ENCODE measurements at regions not wholly inside any gene's neighbourhood (a gene's known extent, or its start where the extent isn't known, plus 50 kb on each side); places are given as distances from the start of the nearest gene placed in this dataset.

DNA sequence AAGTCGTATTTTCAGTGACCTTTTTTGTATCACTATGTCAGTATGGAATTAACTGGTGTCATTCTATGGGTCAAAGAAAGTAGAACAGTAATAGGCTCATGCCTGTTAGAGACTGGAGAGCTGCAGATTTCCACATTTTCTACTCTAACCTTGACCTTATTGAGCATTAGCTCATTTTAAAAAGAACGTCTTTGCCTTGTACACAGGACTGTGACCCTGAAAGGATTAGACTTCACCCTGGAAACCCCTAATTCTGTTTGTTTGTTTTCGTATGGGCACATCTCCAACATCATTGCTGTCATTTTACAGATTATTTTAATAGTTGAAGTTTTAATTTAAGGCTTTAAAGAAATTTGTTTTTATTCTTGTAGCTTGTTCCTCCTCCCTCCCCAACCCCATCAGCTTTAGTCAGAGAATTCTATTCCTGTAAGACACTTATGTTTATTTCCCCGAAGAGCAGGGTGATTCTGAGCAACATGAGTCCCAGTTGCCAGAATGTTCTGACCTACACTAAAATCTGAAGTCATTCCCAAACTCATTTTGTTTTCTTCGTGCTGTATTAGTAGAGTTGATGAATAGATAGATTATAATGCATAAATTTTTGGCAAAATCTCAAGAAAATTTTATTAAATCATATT, 451.3 kb downstream of the FOXG1 start:
- DNase-seq (ENCODE audit: low spot score), result no peak

DNA sequence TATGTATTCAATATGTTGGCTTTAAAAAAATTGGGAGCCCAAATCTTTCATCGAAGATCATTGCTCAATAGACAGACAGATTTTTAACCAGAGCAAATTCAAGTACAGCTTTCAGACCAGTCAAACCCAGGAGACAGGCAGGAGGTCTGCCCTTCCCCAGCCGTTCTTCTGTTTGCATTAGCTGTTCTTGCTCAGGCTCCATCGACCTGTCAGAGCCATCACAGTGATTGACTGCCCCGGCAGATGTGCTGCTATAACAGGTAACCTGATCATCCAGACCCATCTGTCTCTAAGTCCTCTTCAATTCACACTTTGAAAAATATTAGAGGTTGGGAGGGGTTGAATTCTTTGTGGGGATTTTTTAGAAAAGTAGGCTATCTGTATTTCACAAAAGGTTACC, 453.5 kb downstream of the FOXG1 start:
- no peak for DNase-seq (ENCODE audit: low spot score)

DNA sequence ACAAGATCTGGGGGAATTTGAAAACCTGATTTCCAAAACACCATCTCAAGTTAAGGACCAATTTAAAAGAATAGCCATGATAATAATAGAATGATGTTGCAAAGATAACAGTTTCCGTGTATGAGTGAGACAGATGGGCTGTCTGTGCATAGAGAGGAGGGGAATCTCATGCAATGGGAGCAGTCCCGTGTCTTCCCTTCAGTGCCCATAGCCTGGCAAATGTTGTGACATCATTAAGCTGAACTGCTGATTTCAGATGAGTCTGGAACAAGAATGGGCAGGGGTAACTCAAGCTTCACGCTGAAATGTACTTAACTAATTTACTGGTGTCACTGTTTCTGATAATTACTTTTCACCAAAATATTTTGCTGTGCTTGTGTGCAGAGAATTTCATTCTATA, 454.0 kb downstream of the FOXG1 start:
- no peak for DNase-seq (ENCODE audit: low spot score)

DNA sequence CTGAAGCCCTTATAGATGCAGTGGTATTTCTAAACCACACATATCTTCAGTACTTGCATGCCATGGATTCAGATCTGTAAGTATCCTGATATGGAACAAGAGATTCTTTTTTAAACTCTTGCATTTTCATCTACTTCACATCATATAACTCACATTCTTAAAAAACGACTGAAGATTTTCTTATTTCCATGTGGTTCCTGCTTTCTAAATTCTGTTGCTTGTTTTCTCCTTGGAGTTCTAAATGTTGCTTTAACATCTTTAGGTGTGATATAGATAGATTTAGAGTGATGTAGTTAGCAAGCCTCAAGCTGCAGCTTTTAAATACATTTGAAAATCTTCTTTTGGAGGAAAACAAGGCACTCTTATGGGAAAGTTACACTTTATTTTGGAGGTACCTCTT, 455.4 kb downstream of the FOXG1 start:
- no peak for DNase-seq (ENCODE audit: low spot score)

DNA sequence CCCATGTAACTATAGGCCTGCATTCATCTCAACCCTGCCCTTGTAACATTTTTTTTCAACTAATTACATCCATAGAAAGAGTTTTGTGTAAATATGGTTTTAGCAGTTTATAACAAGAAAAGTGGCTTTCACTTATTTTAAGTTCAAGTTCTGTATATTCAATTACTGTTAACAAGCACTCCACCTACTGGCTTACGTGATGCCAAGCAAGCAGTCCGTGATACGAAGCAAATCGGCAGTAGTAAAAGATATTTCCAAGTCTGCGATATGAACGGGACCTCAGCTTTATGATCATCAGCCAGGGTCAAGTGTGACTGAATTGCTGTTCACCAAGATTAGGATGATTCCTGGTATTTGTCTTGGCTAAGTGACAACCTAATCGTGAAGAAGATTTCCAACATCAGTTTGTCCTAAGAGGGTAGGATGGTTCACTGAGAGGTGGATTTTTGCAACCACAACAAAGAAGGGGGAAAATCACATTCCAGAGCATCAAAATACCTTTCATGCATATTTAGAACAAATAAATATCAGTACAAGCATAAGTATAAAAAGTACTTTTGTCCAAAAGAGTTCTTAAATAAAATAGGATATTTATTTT, 456.2 kb downstream of the FOXG1 start:
- DNase-seq (ENCODE audit: low spot score), result peak; percentile 14

DNA sequence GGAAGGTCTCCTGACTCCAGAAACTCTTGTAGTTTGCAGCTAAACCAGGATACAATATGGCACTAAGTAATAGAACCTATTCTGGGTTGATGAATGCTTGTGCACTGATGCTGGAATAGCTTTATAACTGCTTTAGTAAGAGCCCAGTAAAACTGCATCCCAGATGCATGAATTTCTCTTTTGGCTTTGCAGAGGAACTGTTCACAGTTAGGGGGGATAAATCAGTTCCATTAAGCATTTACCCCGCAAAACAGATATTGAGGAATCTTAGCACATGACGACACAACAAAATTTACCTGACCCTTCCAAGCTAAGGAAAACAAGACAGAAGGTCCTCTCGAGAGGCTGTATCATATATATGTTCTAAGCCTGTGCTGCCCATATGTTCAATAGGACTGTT, 457.4 kb downstream of the FOXG1 start:
- no peak for DNase-seq (ENCODE audit: low spot score)

DNA sequence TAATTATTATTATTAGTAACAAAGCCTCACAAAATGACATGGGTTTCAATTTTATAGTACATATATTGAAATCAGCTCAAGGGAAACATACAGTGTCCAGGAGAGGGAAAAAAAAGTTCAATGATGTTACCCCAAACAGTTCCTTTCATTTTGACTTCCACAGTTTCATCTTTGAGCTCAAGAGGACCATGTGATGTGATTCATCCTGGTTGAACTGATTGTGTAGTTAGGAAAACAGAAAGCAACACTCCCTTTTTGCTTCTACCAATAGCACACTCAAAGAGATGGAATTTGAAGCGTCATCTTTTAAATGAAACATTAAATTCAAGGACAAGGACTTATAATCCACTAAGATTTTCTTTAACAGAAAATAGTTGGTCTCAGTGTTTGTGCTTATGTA, 461.0 kb downstream of the FOXG1 start:
- DNase-seq (ENCODE audit: low spot score), result no peak

DNA sequence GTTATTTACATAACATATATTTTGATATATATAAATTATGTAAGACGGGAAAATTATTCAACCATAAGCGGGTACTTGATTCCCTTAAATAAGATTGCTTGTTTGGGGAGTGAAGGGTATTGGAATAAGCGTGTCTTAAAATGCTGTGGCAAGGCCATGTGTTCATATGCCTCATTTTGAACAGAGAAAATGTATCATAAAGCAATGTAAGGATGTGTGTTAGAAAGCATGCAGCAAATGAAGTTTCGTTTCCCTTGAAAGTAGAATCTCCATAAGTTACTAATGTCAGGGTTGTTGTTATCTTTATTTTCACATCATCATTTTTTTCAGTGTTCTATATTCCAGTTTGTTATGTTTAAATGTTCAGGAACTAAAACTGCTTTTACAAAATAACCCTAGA, 465.6 kb downstream of the FOXG1 start:
- no peak for DNase-seq (ENCODE audit: low spot score)

DNA sequence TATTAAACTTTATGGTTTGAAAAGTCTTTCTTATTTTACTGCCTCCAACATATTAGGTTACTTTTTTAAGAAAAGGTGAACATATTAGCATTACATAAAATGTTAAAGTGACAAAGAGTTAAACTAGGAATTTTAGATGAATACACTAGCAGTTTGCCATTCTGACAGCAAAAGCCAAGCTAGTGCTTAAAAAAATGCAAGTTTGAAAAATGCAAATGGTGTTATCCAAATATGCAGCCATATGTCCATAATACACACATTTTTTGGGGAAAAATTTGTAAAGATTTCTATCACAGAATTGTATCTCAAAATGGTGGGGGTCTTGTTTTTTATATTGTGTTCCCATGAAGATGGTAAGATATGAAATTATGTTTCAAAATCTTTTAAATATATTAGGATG, 466.1 kb downstream of the FOXG1 start:
- DNase-seq (ENCODE audit: low spot score), result no peak

DNA sequence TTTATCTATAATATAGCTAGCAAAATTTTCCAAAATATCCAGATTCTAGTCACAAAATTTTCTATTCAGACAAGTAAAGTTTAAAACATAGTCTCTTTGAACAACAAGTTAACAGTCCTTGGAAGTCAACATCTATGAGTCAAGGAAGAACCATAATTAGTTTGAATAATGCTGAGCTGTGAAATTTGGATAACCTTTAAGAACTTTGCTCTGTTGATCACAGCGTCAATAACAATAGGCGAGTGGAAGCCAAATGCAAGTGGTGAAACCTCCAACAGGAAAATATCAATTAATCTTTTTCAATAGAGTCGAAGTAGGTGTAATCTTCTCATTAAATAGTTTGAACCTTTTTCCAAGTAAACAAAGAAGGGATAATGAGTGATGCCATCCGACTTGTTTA, 466.6 kb downstream of the FOXG1 start:
- no peak for DNase-seq (ENCODE audit: low spot score)

DNA sequence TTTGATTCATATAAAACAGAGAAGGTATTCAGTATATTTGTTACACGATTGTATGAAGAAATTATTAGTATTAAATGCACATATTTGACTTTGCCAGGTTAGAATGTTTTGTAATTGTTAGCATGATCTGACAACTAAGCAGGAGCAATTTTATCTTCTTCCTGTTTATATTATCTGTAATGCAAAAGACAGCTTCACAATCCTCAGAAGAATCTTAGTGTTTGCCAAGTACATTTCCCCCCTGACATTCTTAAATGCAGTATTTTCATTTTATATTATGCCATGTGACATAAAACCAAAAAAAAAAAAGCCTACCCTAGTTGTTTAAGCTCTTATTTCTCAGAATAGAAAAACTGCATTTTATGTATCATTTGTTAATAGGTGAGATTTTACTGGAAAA, 469.4 kb downstream of the FOXG1 start:
- DNase-seq (ENCODE audit: low spot score), result no peak

DNA sequence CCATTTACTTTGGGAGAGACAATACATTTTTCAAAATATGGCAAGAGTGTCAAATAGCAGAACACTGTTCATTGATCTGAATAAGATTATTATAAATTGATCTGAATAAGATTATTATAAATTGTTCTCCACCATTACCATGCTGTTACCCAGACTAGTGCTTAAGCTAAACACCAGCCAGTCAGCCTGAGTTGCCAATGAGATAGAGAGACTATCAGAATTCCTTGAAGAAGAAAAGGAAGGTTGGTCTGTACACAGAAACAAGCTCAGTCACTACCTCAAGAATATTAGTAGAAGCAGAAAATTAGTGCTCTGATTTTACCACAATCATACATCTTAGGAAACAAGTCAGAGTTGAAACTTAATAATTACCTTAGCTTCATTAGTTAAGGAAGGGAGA, 469.8 kb downstream of the FOXG1 start:
- no peak for DNase-seq (ENCODE audit: low spot score)

DNA sequence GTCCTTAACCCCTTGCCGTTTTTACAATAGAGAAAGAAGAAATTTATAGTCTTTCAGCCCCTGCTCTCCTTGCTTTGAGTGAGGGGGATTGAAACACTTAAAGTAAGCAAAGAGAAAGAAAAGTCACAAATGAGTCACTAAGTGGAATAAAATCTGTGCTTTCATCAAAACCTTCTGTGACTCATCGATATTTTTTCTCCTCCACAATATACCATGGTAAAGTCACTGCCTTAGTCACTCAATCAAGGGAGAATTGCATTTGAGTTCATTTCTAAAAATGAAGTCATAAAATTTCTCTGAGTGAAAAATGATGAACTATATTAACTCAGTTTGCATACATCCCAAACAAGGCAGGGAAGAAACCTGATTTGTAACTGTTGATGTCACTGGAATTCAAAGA, 470.3 kb downstream of the FOXG1 start:
- no peak for DNase-seq (ENCODE audit: low spot score)

DNA sequence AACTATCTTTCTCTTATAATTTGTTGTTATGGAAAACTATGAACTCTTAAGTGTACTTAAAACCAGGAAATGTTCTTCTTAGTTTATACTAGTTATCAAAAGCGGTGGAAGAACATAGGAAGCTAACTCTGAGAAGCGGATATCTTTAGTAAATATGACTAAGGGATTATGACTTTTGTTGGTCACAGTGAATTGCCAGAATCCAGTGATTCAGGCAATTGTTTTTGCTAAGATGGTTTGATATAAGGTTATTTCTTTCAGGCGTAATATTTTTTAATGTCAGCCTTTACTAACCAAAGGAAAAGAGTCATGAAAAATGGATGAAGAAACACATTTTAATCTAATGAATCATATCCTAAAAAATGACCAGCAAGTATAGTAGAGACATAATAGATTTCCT, 473.5 kb downstream of the FOXG1 start:
- DNase-seq (ENCODE audit: low spot score), result no peak

DNA sequence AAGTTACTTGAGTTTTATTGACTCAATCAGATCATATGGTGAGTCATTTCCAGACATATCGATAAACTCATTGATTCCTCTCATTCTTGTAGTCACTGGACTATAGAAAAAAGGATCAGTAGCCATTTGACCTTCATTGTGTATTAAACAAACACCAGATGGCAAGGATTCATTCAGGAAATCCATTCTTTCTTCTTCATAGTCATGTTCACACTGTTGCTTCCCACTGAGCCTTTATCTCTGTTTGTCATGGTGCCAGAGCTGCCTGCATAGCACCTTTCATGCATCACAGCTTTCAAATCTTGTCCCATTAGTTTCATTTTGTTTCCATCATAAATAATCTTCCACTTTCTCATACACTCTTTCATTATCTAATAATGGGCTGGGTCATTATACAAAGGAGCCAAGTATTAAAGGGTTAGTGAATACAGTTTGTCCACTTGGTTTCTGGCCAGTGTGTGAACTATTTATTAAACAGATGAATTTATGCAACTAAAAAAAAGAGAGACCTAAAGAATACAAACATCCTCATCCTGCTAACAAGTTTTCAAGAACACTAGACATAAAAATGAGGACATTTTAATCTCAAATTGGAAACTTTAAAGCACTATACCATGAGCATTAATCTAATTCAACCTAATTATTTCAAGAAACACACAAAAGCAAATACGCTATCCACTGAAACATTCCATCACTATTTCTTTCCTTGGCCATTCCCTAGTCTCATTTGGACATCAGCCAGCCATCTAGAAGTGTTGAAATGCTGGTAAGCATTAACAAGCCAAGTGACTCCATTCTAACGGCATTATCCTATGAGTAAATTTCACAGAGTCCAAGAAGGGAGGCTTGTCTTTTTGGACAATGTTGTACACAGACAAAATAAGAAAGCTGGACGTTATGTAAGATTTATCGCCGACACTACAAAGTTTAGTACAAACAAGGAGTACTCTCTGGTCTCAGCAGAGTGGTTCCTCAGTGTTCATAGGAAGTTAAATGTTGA, 476.5 kb downstream of the FOXG1 start:
- DNase-seq (ENCODE audit: low spot score), result no peak

DNA sequence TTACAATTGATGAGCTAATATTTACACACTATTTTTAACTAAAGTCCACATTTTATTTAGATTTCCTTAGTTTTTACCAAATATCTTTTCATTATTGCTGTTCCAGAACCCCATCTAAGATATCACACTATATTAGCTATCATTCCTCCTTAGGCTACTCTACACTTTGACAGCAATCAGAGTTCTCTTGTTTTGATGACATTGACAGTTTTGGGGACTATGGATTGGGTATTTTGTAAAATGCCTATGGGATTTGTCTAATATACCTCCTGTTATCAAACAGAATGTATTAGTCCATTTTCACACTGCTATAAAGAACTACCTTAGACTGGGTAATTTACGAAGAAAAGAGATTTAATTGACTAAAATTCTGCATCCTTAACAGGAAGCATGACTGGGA, 489.1 kb downstream of the FOXG1 start:
- DNase-seq (ENCODE audit: low spot score), result no peak

DNA sequence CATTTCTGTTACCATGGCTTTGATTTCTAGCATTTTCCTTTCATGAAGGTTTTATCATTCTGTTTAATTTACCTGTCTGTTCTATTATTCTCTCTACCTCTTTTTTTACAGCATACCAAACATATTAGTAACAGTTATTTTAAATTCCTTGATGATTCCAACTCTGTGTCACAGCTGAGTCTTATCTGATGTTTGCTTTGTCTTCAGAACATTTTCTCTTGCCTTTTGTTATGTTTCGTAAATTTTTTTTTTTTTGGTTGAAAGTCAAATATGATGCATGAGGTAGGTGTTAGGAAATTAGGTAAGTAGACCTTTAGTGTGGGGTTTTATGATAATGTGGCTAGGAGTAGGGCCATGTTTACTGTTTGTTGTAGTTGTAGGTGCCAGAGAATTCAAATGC, 496.4 kb downstream of the FOXG1 start:
- DNase-seq (ENCODE audit: low spot score), result no peak

DNA sequence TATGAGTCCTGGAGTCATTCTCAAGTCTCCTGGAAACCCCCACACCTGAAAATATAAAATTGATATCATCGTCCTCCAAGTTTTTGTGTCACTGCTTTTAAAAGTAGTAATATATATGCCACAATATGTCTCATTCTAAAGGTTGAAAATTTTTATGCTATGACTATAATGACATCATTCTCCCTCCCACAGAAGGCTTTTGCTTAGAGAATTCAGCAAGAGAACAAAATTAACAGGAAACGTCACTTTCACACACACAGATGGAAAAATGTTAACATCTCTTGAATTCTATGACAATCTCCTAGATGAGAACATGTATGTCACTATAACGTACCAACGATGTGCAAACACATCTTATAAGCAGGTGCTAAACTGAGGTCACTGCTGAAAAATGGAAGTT, 498.3 kb downstream of the FOXG1 start:
- no peak for DNase-seq (ENCODE audit: low spot score)

DNA sequence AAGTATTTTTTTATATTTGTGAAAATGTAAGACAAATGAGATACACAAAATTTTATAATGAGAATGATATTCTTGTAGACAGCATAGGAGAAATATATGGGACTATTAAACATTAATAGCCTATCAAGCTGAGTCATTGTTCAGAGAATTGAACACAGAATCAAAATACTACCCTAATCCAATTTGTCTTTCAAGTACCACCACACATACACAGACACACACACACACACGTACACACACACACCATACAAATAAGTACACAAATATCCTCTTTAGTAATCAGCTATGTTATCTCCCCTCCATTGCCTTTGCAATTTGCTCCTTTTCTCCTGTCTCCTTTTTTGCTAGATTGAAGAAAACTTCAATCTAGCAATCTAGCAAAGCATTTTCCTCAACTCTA, 499.3 kb downstream of the FOXG1 start:
- DNase-seq (ENCODE audit: low spot score), result no peak

DNA sequence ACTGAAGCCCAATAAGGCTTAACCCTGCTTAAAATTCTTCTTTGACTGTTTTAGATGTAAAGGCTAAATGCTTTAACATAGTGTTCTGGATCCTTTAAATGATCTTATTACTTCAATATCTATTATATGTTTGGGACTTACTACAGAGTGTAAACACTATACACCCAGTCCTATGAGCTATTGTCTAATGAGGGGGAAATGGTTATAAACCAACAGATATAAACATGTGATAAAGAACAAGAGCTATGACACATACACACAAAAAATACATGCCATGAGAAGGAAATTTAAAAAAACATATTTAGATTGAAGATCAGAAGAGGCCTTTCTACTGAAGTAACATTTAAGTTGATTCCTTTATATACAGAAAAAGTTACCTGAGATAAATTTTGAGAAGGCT, 505.1 kb downstream of the FOXG1 start:
- no peak for DNase-seq (ENCODE audit: low spot score)

DNA sequence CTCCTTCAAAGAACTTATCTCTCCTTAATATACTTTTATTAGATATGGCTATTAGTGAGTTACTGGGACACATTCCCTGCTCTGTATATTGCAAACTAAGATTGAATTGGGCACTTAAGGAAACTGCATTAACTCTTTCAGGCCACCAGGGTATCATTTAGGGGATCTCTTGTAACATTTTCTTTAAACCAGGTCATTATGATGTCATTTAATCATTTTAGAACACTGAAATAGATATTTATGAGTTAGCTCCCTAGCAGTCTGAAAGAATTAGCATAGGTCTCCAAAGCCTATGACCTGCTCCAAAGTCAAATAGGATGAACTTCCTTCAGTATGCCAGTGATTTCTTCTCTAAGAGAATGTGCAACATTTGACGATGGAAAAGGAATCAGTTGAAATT, 506.9 kb downstream of the FOXG1 start:
- DNase-seq (ENCODE audit: low spot score), result no peak

DNA sequence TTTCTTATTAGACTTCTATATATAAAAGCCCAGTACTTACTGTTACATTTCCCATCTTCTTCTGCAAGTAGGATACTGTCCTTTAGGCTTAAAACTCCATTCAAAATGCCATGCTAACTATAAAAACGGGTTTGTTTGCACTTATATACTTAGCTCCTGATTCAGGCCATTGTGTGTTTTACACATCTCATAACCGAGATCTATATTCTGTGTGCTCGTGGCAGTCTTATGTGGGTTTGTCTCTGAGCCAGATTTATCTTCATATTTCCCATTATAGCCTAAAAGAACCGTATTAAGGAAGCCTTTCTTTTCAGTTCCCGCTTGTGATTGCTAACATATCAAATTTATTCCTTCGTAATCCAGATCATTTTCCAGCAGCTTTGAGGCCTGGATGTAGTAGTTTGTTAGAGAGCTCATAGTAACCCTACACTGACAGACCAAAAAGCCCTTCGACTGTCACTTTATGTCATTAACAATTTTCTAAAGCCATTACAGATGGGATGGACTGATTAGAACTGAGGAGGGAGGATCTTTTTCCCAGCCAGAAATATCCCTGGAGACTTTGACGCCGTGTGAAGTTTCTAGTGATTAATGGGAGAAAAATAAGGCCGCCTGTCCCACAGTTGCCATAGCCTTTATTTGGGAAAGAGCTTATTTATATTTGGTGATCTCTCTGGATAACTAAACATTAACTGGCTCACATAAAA, 508.5 kb downstream of the FOXG1 start:
- DNase-seq (ENCODE audit: low spot score), result no peak
